ENCODE measurements at regions not wholly inside any gene's neighbourhood (a gene's known extent, or its start where the extent isn't known, plus 50 kb on each side); places are given as distances from the start of the nearest gene placed in this dataset.

DNA sequence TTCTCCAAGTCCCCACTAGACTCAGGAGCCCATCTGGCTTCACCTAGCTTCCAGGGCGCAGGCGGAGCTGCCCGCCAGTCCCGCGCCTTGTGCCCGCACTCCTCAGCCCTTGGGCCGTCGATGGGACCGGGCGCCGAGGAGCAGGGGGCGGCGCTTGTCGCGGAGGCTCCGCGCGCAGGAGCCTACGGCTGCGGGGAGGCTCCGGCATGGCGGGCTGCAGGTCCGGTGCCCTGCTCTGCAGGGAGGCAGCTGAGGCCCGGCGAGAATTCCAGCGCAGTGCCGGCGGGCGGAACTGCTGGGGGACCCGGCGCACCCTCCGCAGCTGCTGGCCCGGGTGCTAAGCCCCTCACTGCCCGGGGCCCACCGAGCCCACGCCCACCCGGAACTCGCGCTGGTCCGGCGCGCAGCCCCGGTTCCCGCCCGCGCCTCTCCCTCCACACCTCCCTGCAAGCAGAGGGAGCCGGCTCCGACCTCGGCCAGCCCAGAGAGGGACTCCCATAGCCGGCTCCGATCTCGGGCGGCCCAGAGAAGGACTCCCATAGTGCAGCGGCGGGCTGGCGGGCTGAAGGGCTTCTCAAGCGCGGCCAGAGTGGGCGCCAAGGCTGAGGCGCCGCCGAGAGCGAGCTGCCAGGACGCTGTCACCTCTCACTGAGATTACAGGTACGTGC, 78.1 kb upstream of the PJA2 start:
- H3K4me3 ChIP-seq (replicated peaks; ENCODE audit: low read depth, low read length), result no peak overlapping the region
- DNase-seq (ENCODE audit: low read depth), result no peak
- TF ChIP-seq, protein P1, sequence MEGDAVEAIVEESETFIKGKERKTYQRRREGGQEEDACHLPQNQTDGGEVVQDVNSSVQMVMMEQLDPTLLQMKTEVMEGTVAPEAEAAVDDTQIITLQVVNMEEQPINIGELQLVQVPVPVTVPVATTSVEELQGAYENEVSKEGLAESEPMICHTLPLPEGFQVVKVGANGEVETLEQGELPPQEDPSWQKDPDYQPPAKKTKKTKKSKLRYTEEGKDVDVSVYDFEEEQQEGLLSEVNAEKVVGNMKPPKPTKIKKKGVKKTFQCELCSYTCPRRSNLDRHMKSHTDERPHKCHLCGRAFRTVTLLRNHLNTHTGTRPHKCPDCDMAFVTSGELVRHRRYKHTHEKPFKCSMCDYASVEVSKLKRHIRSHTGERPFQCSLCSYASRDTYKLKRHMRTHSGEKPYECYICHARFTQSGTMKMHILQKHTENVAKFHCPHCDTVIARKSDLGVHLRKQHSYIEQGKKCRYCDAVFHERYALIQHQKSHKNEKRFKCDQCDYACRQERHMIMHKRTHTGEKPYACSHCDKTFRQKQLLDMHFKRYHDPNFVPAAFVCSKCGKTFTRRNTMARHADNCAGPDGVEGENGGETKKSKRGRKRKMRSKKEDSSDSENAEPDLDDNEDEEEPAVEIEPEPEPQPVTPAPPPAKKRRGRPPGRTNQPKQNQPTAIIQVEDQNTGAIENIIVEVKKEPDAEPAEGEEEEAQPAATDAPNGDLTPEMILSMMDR (IDR thresholded peaks at IDR 0.05; ENCODE audit: low read length, missing control alignments), result no peak

DNA sequence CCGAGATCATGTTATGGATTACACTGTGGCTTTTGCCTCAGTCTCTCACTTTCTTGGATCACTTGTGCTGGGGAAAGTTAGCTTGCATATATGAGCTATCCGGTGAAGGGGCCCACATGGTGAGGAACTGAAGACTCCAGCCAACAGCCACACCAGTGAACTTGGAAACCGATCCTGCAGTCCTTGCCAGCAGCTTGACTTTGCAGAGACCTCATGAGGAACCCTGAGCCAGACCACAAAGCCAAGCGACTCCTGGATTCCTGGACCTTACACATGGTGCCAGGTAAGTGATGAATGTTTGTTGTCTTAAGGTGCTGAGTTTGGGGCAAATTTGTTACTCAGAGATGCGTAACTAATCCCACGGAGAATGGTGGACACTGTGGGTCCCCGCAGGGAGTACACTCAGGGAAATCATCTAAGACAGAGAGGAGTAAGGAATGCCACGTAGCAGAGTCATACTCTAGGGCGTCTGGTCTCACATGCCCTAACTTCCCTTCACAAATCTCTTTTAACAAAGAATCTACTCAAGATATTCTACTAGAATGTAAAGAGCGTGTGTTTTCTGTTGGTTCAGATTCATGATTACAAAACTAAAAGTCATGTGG, 76.5 kb upstream of the PJA2 start:
- DNase-seq (ENCODE audit: low read depth), result no peak
- H3K4me3 ChIP-seq (replicated peaks; ENCODE audit: low read depth, low read length), result no peak overlapping the region
- TF ChIP-seq, protein P1 (IDR thresholded peaks at IDR 0.05; ENCODE audit: low read length, missing control alignments), result no peak

- H3K4me3 ChIP-seq (replicated peaks; ENCODE audit: low read depth, low read length), result no peak overlapping the region
- peak; percentile 11 for DNase-seq (ENCODE audit: low read depth)
- TF ChIP-seq, protein P1 (IDR thresholded peaks at IDR 0.05; ENCODE audit: low read length, missing control alignments), result no peak
Measured at GRCh38 chr5:109485030-109485429, 75.3 kb upstream of the PJA2 start.

DNA sequence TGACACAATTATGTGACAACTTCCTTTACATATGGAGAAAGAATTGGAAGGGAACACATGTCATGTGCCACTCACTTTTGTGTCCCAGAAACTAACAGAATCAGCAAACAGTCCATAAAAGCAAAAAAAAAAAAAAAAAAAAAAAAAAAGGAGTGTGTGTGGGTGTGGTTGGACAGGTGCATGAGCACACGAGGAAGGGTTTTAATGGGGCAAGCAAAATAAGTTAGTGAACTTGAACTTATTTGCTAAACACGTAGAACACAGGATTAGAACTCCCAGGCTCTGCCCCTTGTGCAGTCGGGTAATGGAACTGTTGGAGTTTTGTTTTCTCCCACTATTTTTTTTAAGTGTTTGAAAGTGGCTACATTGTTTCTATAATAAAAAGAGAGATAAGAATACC, 74.8 kb upstream of the PJA2 start:
- DNase-seq (ENCODE audit: low read depth), result no peak
- no peak overlapping the region for H3K4me3 ChIP-seq (replicated peaks; ENCODE audit: low read depth, low read length)
- TF ChIP-seq, protein P1 (IDR thresholded peaks at IDR 0.05; ENCODE audit: low read length, missing control alignments), result no peak

- H3K4me3 ChIP-seq (replicated peaks; ENCODE audit: low read depth, low read length), result no peak overlapping the region
- no peak for DNase-seq (ENCODE audit: low read depth)
- TF ChIP-seq, protein P1 (IDR thresholded peaks at IDR 0.05; ENCODE audit: low read length, missing control alignments), result no peak
Measured at GRCh38 chr5:109483395-109483971, 73.7 kb upstream of the PJA2 start.

- no peak overlapping the region for H3K4me3 ChIP-seq (replicated peaks; ENCODE audit: low read depth, low read length)
- TF ChIP-seq, protein P1 (IDR thresholded peaks at IDR 0.05; ENCODE audit: low read length, missing control alignments), result no peak
- DNase-seq (ENCODE audit: low read depth), result no peak
Measured at GRCh38 chr5:109482748-109483147, 73.0 kb upstream of the PJA2 start.

Measured in fibroblast of pulmonary artery (primary cell).